DMS53 (cell line): ENCODE measurements at regions not wholly inside any gene's neighbourhood (a gene's known extent, or its start where the extent isn't known, plus 50 kb on each side); places are given as distances from the start of the nearest gene placed in this dataset.

Experiments used
- DNase-seq: peaks from one replicate; lab custom pipeline; 2025; lab: John Stamatoyannopoulos, UW

DNA sequence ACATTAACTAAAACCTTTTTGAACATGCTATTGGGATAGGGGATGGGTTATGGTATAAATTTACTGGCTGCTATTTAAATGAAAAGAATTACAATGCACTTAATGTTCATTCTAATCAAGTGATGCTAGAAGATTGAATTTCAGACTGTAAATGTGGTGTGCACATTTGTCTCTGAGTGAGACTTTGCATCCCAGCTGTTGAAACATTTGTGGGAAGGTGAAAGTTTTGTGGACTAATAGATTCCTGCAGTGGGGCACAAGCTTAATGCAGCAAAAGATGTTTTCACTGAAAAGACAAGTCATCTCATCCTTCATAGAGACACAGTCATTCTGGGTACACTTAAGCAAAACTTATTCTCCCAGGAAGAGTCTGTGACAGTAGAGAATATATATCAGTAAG lies 323.6 kb downstream of the NFIB start:
- DNase-seq = no peak

- no peak for DNase-seq
Observed at GRCh38 chr9:13988944-13989343, 325.0 kb downstream of the NFIB start.

GRCh38 chr9:13983607-13984006 lies 330.3 kb downstream of the NFIB start:
- no peak for DNase-seq

GRCh38 chr9:13979941-13980318 lies 334.0 kb downstream of the NFIB start:
- DNase-seq = no peak

DNA sequence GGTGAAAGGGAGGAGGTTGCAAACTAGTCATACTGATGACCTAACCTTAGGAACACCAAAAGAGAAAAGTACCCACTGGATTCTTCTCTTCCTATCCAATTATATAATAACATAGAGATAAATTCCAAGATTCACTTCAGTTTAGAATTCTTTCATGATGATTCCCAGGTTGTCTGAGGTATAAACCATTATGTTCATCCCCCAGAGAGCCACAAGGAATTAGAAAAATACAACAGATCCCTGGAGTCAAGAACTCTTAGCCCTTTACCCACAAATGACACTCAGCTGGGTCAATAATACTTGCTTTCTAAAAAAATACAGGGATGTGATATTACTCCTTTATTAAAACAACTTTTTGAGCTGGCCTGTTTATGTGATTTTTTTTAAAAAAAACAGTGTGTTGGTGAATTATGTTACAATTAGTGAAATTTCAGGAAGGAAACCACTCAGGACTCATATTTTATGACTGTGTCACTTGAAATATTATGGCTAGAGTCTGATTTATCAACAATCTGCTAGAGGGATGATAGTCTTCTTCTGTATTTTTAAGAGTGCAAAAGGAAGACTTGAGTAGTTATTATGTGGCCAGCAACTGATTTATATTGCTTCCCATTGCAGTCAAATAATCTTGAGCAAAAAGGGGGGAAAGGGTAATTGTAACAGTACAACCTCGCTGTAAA lies 338.2 kb downstream of the NFIB start:
- DNase-seq = no peak

DNA sequence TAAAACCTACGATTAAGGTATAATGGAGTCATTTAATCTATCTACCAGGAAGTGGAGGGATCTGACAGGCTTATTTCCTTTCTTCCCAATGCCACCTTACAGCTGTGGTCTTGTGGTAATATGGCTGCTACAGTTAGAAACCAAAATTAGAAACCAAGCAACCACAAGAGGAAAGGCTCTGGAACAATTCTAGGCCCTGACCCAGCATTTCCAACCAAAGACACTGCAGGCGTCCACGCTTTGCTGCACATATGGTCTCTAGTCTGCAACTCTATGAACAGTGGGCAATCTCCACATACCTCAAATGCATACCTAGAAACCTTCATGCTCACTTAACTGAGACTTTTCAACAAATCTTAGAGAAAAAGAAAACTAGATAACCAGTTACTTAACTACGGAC lies 339.1 kb downstream of the NFIB start:
- DNase-seq = no peak

DNA sequence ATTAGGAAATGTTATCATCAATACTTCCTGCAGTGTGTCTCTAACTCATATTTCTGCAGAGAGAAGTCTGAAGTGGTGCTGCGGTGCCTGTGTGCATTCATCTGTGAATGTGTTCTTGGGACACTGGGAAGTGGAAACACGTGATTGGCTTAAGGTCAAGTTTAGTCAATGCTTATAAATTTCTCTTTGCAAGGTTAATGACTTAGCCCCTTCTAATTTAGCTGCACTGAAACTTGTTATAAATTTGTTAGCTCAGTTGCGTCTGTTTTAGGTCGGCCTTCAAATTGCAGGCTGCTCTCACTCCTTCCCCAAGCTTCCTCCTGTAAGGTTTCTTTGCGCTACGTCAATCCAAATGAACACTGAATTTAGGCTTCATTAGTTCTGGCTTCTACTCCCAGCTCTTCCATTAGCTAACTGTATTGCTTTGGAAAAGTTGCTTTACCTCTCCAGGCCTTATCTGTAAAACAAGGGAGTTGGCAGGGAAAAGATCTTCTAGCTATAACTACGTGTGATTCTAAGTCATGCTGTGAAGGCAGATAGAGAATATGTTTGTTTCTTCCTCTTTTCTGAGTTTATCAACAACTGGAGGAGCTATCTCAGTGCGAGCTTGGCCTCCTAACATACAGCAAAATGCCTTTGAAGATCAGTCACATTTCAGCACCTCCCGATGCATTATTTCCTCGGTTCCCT lies 341.8 kb downstream of the NFIB start:
- no peak for DNase-seq

DNA sequence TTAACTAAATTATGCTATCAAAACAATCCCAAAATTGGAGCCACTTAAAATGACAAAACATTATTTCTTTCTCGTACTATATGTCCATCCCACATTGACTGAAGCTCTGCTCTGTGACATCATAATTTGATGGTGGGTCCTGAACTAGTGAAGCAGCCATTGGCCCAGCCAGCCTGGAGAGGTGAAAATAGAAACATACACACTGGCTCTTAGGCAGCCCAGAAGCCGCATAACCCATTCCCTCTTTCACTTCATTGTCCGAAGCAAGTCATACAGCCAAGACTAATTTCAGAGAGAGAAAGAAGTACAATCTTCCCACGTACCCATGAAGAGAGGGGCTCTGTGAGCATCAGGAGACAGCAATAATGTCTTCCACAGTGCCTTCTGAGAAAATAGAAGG lies 342.5 kb downstream of the NFIB start:
- no peak for DNase-seq

DNA sequence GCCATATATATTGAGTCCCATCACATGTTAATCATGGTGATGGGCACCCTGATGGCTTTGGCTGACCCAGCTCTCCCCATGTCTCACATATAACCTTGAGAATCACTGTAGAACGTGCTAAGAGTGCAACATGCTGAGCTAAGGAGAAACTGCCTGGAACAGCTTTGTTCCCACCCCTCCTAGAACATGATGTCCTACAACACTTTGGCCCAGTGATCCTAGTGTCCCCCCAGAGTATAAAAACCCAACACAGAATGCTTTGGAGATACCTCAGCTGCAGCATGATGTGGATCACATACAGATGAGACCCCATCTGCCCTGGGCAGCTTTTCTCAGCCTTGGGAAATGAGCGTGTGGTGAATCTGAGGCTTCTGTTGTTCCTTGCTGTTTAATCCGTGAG lies 343.5 kb downstream of the NFIB start:
- DNase-seq = no peak

- no peak for DNase-seq
Observed at GRCh38 chr9:13970018-13970417, 343.9 kb downstream of the NFIB start.

DNA sequence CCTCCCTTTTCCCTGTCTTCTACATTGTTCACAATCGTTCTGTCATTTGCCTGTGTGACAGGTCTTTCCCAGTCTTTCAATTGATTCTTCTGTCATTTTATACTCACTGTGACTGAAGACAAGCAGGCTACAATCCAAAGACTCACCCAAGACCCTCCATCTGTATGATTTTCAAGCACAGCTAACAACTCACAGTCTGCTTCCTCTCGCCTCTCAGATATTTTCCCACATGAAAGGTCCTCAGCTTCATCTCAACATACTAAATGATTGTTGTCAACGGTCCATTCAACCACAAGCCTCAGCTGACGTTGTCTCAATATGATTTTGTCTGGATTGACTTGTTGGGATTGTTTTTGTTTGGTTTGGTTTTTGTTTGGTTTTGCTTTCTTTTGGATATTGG lies 346.5 kb downstream of the NFIB start:
- DNase-seq = no peak

DNA sequence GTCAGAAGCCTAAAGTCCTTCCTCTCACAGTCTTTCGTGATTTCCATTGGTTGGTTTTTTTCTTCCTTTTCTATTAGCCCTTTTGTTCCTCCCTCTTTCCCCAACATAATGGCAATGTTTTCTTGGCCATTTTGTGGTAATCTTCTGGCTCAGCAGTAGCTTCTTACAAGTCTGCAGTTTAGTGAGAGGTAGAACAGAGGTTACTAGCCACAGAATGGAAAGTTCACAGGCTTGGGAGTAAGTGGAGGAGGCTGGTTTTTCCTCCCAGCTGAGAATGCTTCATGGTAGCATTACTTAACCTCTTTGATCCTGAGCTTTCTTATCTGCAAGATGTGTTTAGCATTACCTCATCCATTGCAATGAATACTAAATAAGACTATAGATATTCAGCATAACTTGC lies 346.9 kb downstream of the NFIB start:
- DNase-seq = no peak

DNA sequence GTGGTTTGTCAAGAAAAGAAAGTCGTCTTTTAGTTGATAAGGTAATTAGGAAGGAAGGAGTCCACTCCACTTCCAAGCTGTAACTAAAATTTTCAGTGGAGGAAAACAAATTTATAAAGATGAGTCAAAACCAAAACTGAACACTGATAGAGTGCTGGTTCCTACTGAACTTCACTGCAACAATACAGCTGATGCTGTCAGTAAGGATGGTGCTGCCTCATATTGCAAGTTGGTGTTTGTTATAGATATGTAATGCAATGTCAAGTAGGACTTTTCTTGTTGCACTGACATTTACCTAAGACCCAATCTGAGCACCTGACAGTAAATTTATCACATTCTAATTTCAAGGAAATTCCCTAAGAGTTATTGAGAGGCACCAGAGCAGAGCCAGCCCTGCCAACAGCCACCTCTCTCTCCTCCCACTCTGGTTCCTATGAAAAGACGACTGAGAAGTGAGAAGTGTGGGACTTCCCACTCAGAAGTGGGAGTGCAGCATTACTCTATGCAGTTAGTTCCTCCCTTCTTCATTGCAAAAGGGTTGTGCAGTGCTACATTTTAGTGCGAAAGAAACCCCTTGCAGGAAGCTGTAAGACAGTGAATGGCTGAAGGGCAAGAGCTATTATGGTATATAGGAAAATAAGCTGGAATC lies 350.8 kb downstream of the NFIB start:
- DNase-seq = no peak

DNA sequence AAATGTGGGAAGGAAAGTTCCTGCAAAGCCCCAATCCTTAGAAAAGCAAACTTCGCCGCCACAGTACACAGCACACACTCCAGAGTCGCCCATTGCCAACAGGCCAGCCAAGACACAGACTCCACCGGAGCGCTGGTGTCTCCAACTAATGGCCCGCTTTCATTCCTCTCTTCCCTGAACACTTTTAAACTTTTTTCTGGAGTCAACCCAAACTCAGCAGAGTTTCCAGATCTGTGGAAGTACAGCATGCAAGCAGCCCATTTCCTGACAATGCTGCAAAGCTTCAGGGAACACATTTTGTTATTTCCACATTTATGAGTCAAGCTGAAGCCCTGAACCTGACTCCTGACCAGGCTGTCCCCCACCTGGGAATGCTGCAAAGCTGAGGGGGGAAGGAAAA lies 351.9 kb downstream of the NFIB start:
- no peak for DNase-seq

GRCh38 chr9:13960011-13960765 lies 353.8 kb downstream of the NFIB start:
- DNase-seq = no peak

DNA sequence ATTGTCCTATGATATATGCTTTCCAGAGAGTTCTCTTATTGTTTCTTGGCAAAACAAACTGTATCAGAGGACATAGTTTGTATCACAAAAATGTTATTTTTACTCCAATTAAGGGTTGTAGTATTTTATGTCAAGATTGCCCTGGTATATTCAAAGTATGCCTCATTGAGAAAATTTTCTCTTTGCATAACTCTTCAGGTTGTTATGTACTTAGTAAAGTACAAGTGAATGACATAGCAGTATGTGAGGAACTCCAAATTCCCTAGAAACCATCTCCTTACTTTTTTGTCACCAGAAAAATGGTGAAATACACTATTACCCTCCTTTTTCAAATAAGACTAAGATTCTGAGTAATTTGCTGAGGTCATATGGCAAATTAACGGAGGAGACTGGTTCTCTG lies 355.3 kb downstream of the NFIB start:
- no peak for DNase-seq

DNA sequence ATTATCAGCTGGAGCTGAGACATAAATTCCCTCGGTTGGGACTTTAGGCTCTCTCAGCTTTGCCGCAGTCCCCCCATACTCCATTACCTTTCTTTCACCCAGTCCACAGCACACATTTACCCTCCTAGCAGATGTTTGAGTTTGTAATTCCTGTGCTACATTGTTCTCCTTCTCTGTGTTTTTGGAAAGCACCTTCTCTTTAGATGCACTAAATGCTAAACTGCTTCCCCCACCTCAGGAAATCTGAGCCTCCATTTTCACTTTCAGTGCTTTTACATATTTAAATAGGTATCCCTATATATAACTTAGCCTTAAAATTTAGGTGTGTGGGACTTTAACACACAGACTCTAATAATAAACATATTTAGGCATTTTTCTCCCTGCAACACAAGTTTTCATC lies 356.9 kb downstream of the NFIB start:
- no peak for DNase-seq

DNA sequence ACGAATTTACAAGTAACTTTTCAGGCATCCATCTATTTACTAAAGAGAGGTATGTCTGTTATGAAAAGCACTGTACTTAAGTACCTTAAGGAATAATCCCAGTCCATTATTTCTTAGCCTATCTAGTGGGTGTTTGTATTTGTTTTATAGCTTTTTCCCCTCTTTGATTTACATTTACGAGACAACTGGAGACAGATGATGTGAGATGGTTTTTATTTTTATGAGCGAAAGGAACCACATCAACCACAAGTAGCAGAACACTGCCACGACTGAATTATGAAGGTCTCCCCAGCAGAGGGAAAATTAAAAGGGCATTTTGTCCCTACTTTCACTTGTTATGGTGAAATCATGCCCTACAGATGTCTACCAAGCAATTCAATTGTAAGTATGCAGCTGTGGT lies 357.8 kb downstream of the NFIB start:
- DNase-seq = no peak

GRCh38 chr9:13952906-13953305 lies 361.0 kb downstream of the NFIB start:
- no peak for DNase-seq

GRCh38 chr9:13948037-13948436 lies 365.9 kb downstream of the NFIB start:
- DNase-seq = no peak

GRCh38 chr9:13943176-13943575 lies 370.8 kb downstream of the NFIB start:
- no peak for DNase-seq

DNA sequence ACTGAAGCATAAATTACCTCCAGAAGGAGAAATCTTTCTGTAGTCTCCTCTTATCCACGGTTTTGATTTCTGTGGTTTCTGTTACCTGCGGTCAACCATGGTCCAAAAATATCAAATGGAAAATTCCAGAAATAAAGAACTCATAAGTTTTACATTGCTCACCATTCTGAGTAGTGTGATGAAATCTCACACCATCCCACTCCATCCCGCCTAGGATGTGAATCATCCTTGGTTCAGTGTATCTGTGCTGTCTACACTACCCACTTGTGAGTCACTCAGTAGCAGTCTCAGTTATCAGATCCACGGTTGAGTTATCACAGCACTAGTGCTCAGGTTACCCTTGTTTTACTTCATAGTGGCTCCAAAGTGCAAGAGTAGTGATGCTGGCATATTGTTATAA lies 371.2 kb downstream of the NFIB start:
- DNase-seq = peak; percentile 57

DNA sequence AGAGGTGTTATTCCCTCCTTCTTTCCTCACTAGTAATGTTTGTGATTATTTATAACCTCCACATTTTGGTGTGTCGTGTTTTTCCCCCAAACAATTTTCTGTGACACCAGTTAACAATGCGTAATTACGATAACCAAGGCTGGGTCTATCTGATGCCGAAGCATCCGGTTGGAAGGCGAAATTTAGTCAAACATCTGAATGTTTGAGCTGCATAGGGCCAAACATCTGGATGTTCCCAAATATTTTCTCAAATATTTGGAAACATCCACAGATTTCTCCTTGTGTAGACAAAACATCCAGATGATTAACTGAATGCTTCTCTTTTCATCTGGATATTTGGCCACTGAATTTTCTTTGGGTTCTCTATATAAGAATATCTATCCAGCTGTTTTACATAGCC lies 371.7 kb downstream of the NFIB start:
- no peak for DNase-seq
